Stimulated activated CD4-positive, alpha-beta T cell treated with anti-CD3 and anti-CD28 coated beads, Interleukin-4, amount 100 ng/mL, for 1 hour (primary cell): ENCODE measurements at regions not wholly inside any gene's neighbourhood (a gene's known extent, or its start where the extent isn't known, plus 50 kb on each side); places are given as distances from the start of the nearest gene placed in this dataset.

Experiments used
- DNase-seq: peaks from one replicate; pipeline ENCODE4 v3.0.0-alpha.2; 2020

GRCh38 chr13:33953781-33954180, 135.8 kb downstream of the RFC3 start:
- no peak for DNase-seq

GRCh38 chr13:33956346-33956745, 138.4 kb downstream of the RFC3 start:
- DNase-seq, result no peak

- no peak for DNase-seq
Measured at GRCh38 chr13:33957497-33957905, 139.6 kb downstream of the RFC3 start.

- no peak for DNase-seq
Measured at GRCh38 chr13:33958964-33959363, 141.0 kb downstream of the RFC3 start.

- DNase-seq, result no peak
Measured at GRCh38 chr13:33963134-33963533, 145.2 kb downstream of the RFC3 start.

GRCh38 chr13:33963895-33964294, 145.9 kb downstream of the RFC3 start:
- DNase-seq, result no peak

- no peak for DNase-seq
Measured at GRCh38 chr13:33968520-33969507, 150.9 kb downstream of the RFC3 start.

- DNase-seq, result no peak
Measured at GRCh38 chr13:33970746-33971561, 153.0 kb downstream of the RFC3 start.

- DNase-seq, result no peak
Measured at GRCh38 chr13:33971562-33971819, 153.5 kb downstream of the RFC3 start.

- no peak for DNase-seq
Measured at GRCh38 chr13:33973194-33973593, 155.2 kb downstream of the RFC3 start.

- DNase-seq, result no peak
Measured at GRCh38 chr13:33976965-33977364, 159.0 kb downstream of the RFC3 start.

GRCh38 chr13:33978653-33979052, 160.7 kb downstream of the RFC3 start:
- DNase-seq, result no peak

- no peak for DNase-seq
Measured at GRCh38 chr13:33992881-33993336, 175.0 kb downstream of the RFC3 start.

- no peak for DNase-seq
Measured at GRCh38 chr13:33994198-33994597, 176.2 kb downstream of the RFC3 start.

- DNase-seq, result no peak
Measured at GRCh38 chr13:33994826-33995502, 177.0 kb downstream of the RFC3 start.

GRCh38 chr13:33996636-33997035, 178.7 kb downstream of the RFC3 start:
- DNase-seq, result no peak

GRCh38 chr13:33997574-33997973, 179.6 kb downstream of the RFC3 start:
- DNase-seq, result no peak

- DNase-seq, result no peak
Measured at GRCh38 chr13:33999811-34000605, 182.1 kb downstream of the RFC3 start.

GRCh38 chr13:34000955-34001354, 183.0 kb downstream of the RFC3 start:
- DNase-seq, result no peak

- no peak for DNase-seq
Measured at GRCh38 chr13:34001389-34001788, 183.4 kb downstream of the RFC3 start.

- no peak for DNase-seq
Measured at GRCh38 chr13:34002141-34002540, 184.2 kb downstream of the RFC3 start.

GRCh38 chr13:34002924-34003323, 185.0 kb downstream of the RFC3 start:
- DNase-seq, result no peak

- no peak for DNase-seq
Measured at GRCh38 chr13:34003656-34004055, 185.7 kb downstream of the RFC3 start.
